ENCODE measurements at regions not wholly inside any gene's neighbourhood (a gene's known extent, or its start where the extent isn't known, plus 50 kb on each side); places are given as distances from the start of the nearest gene placed in this dataset.
"Not testable (repeated sequence)": the region's sequence is repeated elsewhere in the genome, so short reads cannot be mapped to it uniquely, and the experiment has no call there.

DNA sequence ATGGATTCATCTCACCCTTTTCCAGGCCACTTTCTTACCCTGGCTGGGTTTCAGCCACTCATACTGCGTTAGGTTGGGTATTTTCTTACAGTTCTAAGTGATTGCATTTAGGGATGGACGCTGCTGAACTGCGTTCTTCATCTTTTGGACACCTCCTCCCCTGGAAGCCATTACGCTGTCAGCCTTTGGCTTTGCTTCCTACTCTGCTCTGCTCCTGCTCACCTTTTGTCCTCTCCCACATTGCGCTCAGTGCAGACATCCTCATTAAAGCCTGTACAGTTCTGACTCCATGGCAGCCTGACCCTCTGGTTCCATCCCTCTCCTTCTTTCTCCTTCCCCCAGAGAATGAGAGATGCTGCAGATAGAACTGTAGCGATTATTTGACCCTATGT is 108.9 kb downstream of the SRGAP2 start:
- DNase-seq, result not testable (repeated sequence)

DNA sequence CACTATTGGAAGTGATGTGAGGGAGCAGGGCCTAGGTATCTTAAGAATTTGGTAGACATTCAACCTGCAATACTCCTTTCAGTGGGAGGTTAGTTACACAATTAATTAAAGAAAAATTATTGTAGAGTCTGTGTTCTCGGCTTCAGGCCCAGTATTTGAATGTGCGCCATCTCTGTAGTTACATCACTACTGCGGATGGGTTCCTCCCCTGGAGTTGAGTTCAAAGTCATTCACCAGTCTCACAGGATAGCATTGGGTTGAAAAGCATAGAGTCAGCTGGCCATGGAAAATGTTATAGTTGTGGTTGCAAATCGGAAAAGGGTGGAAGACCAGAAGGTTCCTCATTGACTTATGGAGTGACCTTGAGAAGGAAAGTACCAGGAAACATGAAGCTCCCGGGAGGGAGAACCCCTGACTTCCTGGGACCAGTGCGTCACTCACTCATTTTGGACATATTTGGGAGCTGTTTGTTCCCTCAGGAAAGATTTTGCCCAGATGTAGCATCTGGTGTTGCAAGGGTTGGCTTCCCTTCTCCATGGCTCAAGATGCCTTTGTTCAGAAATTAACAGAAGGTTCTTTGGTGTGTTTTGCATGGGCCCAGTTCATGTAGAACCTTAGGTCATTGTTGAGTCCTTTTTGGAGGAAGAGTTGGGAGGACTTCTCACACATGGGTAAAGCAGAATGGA is 111.8 kb downstream of the SRGAP2 start:
- DNase-seq, result not testable (repeated sequence)

DNA sequence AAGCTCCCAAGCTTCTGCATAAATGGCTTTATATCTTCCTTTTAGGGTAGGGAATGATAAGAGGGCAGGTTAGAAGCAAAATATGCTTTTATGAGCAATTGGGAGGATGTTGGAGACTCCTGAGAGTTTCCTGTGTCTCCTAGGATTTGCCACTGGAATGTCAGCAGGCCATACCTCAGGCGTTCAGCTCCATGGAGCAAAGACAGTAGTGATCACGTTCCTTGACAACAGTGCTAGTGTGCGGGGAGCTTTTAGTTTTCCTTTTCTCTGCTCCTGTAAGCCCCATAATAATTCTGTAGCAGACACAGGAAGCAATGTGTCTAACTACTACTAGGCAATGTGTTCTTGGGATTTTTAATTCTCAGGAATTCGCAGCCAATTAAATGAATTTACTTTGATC is 113.6 kb downstream of the SRGAP2 start:
- DNase-seq, result not testable (repeated sequence)

- not testable (repeated sequence) for DNase-seq
Observed at GRCh38 chr1:206317878-206318514, 114.7 kb downstream of the SRGAP2 start.

DNA sequence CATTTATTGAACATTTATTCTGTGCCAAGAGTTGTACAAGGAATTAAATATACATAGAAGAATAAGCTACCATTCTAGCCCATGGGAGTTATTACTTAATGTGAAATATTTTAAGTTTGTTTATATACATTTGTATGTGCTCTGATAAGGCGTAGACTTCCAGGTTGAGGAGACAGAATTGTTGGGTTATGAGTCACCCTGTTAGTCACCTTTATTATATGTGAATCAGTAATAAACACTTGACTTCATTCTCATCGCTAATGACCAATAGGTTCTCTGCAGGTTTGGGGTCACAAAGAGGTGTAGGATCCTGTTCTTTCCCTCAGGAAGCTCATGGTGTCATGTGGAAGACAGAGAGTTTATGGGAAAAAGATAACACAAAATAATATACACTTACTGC is 116.9 kb downstream of the SRGAP2 start:
- DNase-seq, result not testable (repeated sequence)

DNA sequence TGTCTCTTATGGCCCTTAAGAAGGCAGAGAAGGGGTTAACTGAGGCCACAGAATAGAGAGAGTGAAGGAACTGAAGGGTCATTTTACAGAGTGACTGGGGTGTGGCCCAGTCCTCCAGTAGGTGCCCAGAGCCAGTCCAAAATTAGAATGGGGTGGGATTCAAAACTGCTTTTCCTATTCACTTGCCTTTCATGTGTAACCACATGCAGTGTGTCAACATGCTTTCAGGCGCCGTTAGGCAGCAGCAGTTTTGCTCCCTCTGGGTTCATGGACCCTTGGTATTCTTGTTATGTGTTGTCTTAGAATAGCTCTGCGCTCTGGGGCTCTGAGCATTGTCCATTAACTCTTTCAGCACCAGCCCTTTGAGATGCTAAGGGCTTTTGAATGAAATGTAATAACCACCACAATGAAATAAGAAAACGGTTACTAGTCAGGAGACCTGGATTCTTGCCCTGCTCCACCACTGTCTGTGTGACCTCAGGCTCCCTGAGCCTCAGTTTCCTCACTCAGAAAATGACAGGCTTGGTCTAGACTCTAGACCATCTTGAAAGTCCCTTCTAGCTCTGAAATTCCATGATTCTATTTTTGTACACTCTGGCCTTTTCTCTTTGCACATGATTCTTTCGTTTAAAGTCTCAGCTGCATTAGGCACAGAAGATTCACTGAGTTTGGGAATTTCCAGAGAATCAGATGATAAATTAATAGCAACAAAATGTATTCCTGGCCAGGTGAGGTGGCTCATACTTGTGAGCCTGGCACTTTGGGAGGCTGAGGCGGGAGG is 123.0 kb downstream of the SRGAP2 start:
- not testable (repeated sequence) for DNase-seq

DNA sequence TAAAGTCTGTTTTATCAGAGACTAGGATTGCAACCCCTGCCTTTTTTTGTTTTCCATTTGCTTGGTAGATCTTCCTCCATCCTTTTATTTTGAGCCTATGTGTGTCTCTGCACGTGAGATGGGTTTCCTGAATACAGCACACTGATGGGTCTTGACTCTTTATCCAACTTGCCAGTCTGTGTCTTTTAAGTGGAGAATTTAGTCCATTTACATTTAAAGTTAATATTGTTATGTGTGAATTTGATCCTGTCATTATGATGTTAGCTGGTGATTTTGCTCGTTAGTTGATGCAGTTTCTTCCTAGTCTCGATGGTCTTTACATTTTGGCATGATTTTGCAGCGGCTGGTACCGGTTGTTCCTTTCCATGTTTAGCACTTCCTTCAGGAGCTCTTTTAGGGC is 128.3 kb downstream of the SRGAP2 start:
- DNase-seq, result not testable (repeated sequence)

GRCh38 chr1:206333316-206333715 is 130.0 kb downstream of the SRGAP2 start:
- not testable (repeated sequence) for DNase-seq

GRCh38 chr1:206333897-206334296 is 130.6 kb downstream of the SRGAP2 start:
- not testable (repeated sequence) for DNase-seq

GRCh38 chr1:206334481-206334880 is 131.1 kb downstream of the SRGAP2 start:
- DNase-seq, result not testable (repeated sequence)

DNA sequence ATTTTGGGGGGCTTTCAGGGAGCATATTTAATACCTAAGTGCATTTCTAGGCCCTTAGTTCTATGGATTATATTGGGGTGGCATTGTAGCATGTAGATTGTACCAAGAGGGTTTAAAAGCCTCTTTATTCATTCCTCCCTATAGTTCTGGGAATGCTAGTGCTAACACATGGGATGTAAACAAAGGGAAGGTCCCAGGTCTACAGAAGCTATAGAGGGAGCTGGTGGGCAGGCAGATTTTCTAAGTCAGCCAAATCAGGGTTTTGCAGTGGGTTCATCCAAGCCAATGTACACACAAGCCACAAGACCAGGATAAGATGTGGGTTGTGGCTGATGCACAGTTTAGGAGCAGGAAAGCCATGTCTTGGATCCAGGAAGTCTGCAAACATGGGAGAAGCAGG is 131.8 kb downstream of the SRGAP2 start:
- DNase-seq, result not testable (repeated sequence)

GRCh38 chr1:206335875-206336846 is 132.8 kb downstream of the SRGAP2 start:
- not testable (repeated sequence) for DNase-seq

GRCh38 chr1:206337024-206337423 is 133.3 kb upstream of the IKBKE start:
- not testable (repeated sequence) for DNase-seq

GRCh38 chr1:206350493-206351275 is 119.6 kb upstream of the IKBKE start:
- DNase-seq, result not testable (repeated sequence)

GRCh38 chr1:206351276-206352052 is 118.8 kb upstream of the IKBKE start:
- not testable (repeated sequence) for DNase-seq

DNA sequence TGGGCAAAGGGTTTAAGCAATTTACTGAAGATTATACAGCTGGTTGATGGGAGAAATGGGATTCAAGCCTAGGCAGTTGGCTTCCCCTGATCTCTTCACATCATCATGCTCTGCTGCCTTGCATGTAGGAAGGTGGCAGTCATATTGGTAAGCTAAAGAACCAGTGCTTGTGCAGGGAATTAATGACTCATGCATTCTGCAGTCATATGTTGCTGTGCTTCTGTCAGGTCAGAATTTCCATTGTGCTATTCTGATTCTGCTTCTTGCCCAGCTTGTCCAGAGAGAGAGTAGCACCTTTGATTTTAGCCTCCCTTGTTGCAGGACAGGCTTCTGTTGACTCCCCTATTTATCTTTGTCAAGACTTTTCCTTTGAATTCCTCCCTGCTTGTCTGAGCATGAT is 114.0 kb upstream of the IKBKE start:
- not testable (repeated sequence) for DNase-seq

- DNase-seq, result not testable (repeated sequence)
Observed at GRCh38 chr1:206357962-206358361, 112.3 kb upstream of the IKBKE start.

DNA sequence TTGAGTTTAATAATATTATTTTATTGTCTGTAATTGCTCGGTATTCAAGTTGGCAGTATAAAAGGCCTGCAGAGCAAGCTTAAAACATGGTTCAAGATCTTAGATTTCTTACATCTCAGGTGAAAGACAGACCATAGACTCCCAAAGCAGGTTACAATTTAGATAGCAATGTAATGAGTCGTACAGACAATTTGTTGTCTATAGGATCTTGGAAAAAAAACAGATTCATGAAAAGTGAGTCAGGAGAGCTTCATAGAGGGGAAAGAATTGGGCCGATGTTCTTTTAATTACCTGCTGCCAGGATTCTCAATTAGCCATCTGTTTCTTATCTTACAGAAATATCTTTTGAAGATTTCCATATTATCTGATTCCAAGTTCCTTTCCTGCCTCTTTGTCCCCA is 111.5 kb upstream of the IKBKE start:
- DNase-seq, result not testable (repeated sequence)

GRCh38 chr1:206359377-206359776 is 110.9 kb upstream of the IKBKE start:
- DNase-seq, result not testable (repeated sequence)

- not testable (repeated sequence) for DNase-seq
Observed at GRCh38 chr1:206361978-206362543, 108.2 kb upstream of the IKBKE start.
